Effector memory CD8-positive, alpha-beta T cell (primary cell): ENCODE measurements at regions not wholly inside any gene's neighbourhood (a gene's known extent, or its start where the extent isn't known, plus 50 kb on each side); places are given as distances from the start of the nearest gene placed in this dataset.

Experiments used
- ATAC-seq: fragments of 150-1000 bp; cut with Tn5 transposase; replicated peaks from 2 replicates; pipeline ENCODE4 v1.10.0; 2021; ENCODE audit warnings: mild to moderate bottlenecking, moderate library complexity
- DNase-seq, 3 experiments: peaks; one replicate each; pipeline ENCODE4 v3.0.0; 2021
- H3K27ac Mint-ChIP-seq, 2 donors: one replicate each; pipeline ENCODE4 v1.8.0; 2022; ENCODE audit warnings: mild to moderate bottlenecking in 2 of 2, mixed read lengths in 2 of 2, moderate library complexity in 2 of 2
- H3K27me3 Mint-ChIP-seq, 2 donors: one replicate each; pipeline ENCODE4 v1.8.0; 2022; ENCODE audit warnings: mixed read lengths in 2 of 2
- H3K36me3 Mint-ChIP-seq: one replicate; pipeline ENCODE4 v1.8.0; 2022; ENCODE audit warnings: mild to moderate bottlenecking, moderate library complexity, mixed read lengths; ENCODE audit not compliant: insufficient read depth
- H3K4me1 Mint-ChIP-seq, 2 donors: one replicate each; pipeline ENCODE4 v1.8.0; 2022; ENCODE audit warnings: low read depth in 2 of 2, mixed read lengths in 2 of 2
- H3K4me3 Mint-ChIP-seq, 2 donors: one replicate each; pipeline ENCODE4 v1.8.0; 2022; ENCODE audit warnings: mild to moderate bottlenecking in 2 of 2, mixed read lengths in 2 of 2, moderate library complexity in 2 of 2
- H3K9me3 Mint-ChIP-seq, 2 donors: one replicate each; pipeline ENCODE4 v1.8.0; 2022; ENCODE audit warnings: mixed read lengths in 2 of 2

DNA sequence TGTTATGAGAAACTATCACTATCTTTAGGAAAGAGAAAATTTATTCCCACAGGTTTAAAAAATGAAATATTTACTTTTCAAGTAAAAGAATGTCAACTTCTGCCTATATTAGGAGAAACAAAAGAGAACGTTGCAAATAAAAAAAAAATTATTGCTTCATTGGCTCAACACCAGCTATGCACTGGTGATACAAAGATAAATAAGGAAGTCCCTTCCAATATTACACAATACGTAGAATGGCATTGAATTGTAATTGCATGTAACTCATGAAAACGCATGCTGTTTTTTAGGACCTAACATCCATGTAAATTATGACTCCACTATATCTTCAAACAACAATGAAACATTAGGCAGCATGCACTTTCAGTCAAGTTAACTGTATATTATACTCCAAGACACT lies 56.4 kb upstream of the RERGL start:
- Mint-ChIP-seq H3K4me1 (no peaks in the 10 kb centered on the region), H3K27ac (no peak overlapping the region), H3K9me3 (no peaks in the 10 kb centered on the region), H3K36me3 (no peaks in the 10 kb centered on the region), H3K4me3 (no peak overlapping the region), H3K27me3 (no peaks in the 10 kb centered on the region)
- ATAC-seq: no peak
- DNase-seq: no peak

DNA sequence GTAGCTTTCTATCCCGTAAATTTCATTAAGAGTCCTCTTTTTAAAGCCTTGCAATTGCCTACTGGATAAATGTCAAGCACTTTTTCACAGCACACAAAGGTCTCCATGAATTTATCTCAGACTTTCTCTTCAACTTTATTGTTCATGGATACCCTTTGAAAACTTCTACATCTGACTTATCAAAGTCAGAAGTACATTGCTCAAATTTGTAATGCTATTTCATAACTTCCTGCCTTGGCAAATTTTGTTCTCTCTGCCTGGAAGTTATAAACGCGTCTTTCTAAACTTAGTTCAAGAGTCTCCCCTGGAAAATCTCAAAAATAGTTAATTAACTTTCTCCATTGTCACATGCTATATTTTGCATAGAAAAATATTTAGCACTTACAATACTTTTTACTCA lies 55.9 kb upstream of the RERGL start:
- Mint-ChIP-seq H3K27ac (no peak overlapping the region), H3K27me3 (no peaks in the 10 kb centered on the region), H3K4me1 (no peaks in the 10 kb centered on the region), H3K4me3 (no peak overlapping the region), H3K9me3 (no peaks in the 10 kb centered on the region), H3K36me3 (no peaks in the 10 kb centered on the region)
- ATAC-seq (no peak), DNase-seq (no peak)

- H3K4me3 Mint-ChIP-seq: no peak overlapping the region
- DNase-seq (no peak), ATAC-seq (no peak)
- H3K36me3 Mint-ChIP-seq: no peaks in the 10 kb centered on the region
- no peak overlapping the region for H3K27ac Mint-ChIP-seq
- no peaks in the 10 kb centered on the region for H3K27me3 Mint-ChIP-seq
- H3K4me1 Mint-ChIP-seq: no peaks in the 10 kb centered on the region
- H3K9me3 Mint-ChIP-seq: no peaks in the 10 kb centered on the region
Observed at GRCh38 chr12:18141048-18141982, 51.3 kb upstream of the RERGL start.

DNA sequence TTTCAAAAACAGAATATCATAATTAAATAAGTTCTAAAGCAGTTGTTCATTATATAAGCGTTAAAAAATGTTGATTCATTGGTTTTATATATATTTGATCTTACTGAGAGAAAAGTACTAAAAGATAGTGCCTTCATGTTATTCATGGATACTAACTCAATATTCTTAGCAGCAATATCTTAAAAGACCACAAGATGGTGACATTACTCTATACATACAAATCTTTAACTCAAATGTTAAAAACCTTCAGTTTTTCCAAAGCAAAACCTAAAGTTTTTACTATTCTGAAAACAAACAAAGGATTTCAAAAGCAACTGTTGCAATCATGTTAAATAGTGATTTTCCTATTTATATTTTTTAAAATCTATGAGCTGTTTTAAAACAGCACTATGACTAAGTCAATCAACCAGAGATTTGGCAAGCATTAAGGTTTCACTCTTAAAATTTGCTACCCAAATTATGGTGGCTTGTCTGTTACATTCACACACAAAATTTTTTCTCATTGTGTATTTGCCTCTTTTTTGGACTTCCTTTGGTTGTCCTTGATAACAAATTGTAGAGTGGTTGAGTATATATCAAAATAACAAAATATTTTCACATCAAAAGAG lies 50.1 kb upstream of the RERGL start:
- DNase-seq (no peak), ATAC-seq (no peak)
- Mint-ChIP-seq H3K36me3 (no peaks in the 10 kb centered on the region), H3K4me3 (no peak overlapping the region), H3K27ac (no peak overlapping the region), H3K9me3 (no peaks in the 10 kb centered on the region), H3K4me1 (no peaks in the 10 kb centered on the region), H3K27me3 (no peaks in the 10 kb centered on the region)
